Astrocyte (in vitro differentiated cells and primary cell): ENCODE measurements at regions not wholly inside any gene's neighbourhood (a gene's known extent, or its start where the extent isn't known, plus 50 kb on each side); places are given as distances from the start of the nearest gene placed in this dataset.

Source experiments
- DNase-seq: peaks from one replicate; pipeline ENCODE4 v3.0.0-alpha.2; 2010; ENCODE audit warnings: low read depth
- FAIRE-seq: peaks from 2 replicates; lab custom pipeline; 2011; peaks lifted over from hg19 to GRCh38; lab: Jason Lieb, UNC
- H2AFZ ChIP-seq: 2 replicates; pipeline ENCODE4 v1.6.0; 2012; ENCODE audit warnings: low read depth, low read length, inconsistent platforms
- H3K27ac ChIP-seq: 2 replicates; pipeline ENCODE4 v1.5.1; 2011; ENCODE audit warnings: low read depth, low read length, inconsistent platforms
- H3K27me3 ChIP-seq: 2 replicates; pipeline ENCODE4 v1.6.0; 2011; ENCODE audit warnings: low read length, inconsistent platforms; ENCODE audit not compliant: insufficient read depth
- H3K36me3 ChIP-seq: 2 replicates; pipeline ENCODE4 v1.5.1; 2011; ENCODE audit warnings: low read length, inconsistent platforms; ENCODE audit not compliant: insufficient read depth
- H3K4me1 ChIP-seq: 2 replicates; pipeline ENCODE4 v1.5.1; 2011; ENCODE audit warnings: low read length, inconsistent platforms; ENCODE audit not compliant: insufficient read depth
- H3K4me2 ChIP-seq: 2 replicates; pipeline ENCODE4 v1.6.0; 2012; ENCODE audit warnings: low read length, inconsistent platforms
- H3K4me3 ChIP-seq: 2 replicates; pipeline ENCODE4 v1.5.1; 2011; ENCODE audit warnings: low read depth, mild to moderate bottlenecking, low read length, inconsistent platforms; ENCODE audit not compliant: insufficient read depth
- H3K79me2 ChIP-seq: 2 replicates; pipeline ENCODE4 v1.6.0; 2012; ENCODE audit warnings: mild to moderate bottlenecking, low read length, inconsistent platforms; ENCODE audit not compliant: insufficient read depth
- H3K9ac ChIP-seq: 2 replicates; pipeline ENCODE4 v1.6.0; 2012; ENCODE audit warnings: mild to moderate bottlenecking, low read length, inconsistent platforms
- H3K9me3 ChIP-seq: 2 replicates; pipeline ENCODE4 v1.5.1; 2012; ENCODE audit warnings: low read depth, mild to moderate bottlenecking, low read length, inconsistent platforms; ENCODE audit not compliant: insufficient read depth
- H4K20me1 ChIP-seq: 2 replicates; pipeline ENCODE4 v1.6.0; 2012; ENCODE audit warnings: low read length, inconsistent platforms; ENCODE audit not compliant: insufficient read depth
- H3K27ac Mint-ChIP-seq: one replicate; pipeline ENCODE4 v1.8.0; 2021; ENCODE audit warnings: mild to moderate bottlenecking, mixed read lengths; ENCODE audit not compliant: unreplicated experiment
- H3K27me3 Mint-ChIP-seq: one replicate; pipeline ENCODE4 v1.8.0; 2021; ENCODE audit warnings: low read depth, mixed read lengths; ENCODE audit not compliant: unreplicated experiment
- H3K36me3 Mint-ChIP-seq: one replicate; pipeline ENCODE4 v1.8.0; 2021; ENCODE audit warnings: low read depth, mixed read lengths; ENCODE audit not compliant: unreplicated experiment
- H3K4me1 Mint-ChIP-seq: one replicate; pipeline ENCODE4 v1.8.0; 2021; ENCODE audit warnings: low read depth, mixed read lengths; ENCODE audit not compliant: unreplicated experiment
- H3K4me3 Mint-ChIP-seq: one replicate; pipeline ENCODE4 v1.8.0; 2021; ENCODE audit warnings: mild to moderate bottlenecking, moderate library complexity, mixed read lengths; ENCODE audit not compliant: unreplicated experiment
- H3K9me3 Mint-ChIP-seq: one replicate; pipeline ENCODE4 v1.8.0; 2021; ENCODE audit warnings: mild to moderate bottlenecking, mixed read lengths; ENCODE audit not compliant: unreplicated experiment
- CTCF ChIP-seq: IDR thresholded peaks from 2 replicates; pipeline ENCODE4 v1.5.1; 2011; ENCODE audit warnings: low read depth, mild to moderate bottlenecking, inconsistent platforms, low read length, moderate library complexity; ENCODE audit not compliant: insufficient read depth
- EZH2 ChIP-seq: IDR thresholded peaks from 2 replicates; pipeline ENCODE4 v1.6.1; 2012; ENCODE audit warnings: mild to moderate bottlenecking, low read length, inconsistent platforms; ENCODE audit not compliant: insufficient read depth

GRCh38 chr4:188363196-188363595, 224.0 kb downstream of the TRIML1 start:
- no peak for DNase-seq
- Histone ChIP-seq H4K20me1 (no peaks in the 10 kb centered on the region), H3K4me3 (no peak overlapping the region), H3K4me1 (no peaks in the 10 kb centered on the region), H3K4me2 (no peak overlapping the region), H3K27ac (no peak overlapping the region), H3K36me3 (no peaks in the 10 kb centered on the region), H3K9me3 (peaks cover 3% of the 10 kb centered on the region), H3K9ac (no peak overlapping the region), H3K27me3 (no peaks in the 10 kb centered on the region), H3K79me2 (no peaks in the 10 kb centered on the region), H2AFZ (no peak overlapping the region)
- Mint-ChIP-seq H3K4me1 (peaks cover under 1% of the 10 kb centered on the region), H3K36me3 (no peaks in the 10 kb centered on the region), H3K27me3 (no peaks in the 10 kb centered on the region), H3K9me3 (no peaks in the 10 kb centered on the region), H3K27ac (no peak overlapping the region), H3K4me3 (no peak overlapping the region)
- no peak for TF ChIP-seq EZH2
- TF ChIP-seq CTCF, result no peak
- FAIRE-seq, result no peak

GRCh38 chr4:188370777-188371176, 231.5 kb downstream of the TRIML1 start:
- no peaks in the 10 kb centered on the region for H4K20me1 ChIP-seq
- no peak overlapping the region for H3K4me2 ChIP-seq
- no peak overlapping the region for H3K4me3 ChIP-seq
- H3K27me3 ChIP-seq, result no peaks in the 10 kb centered on the region
- H3K27ac ChIP-seq, result no peak overlapping the region
- H3K9me3 Mint-ChIP-seq, result peaks cover 7% of the 10 kb centered on the region
- H3K4me1 ChIP-seq, result no peaks in the 10 kb centered on the region
- DNase-seq, result no peak
- no peaks in the 10 kb centered on the region for H3K36me3 ChIP-seq
- H3K4me1 Mint-ChIP-seq, result peaks cover 5% of the 10 kb centered on the region
- no peaks in the 10 kb centered on the region for H3K27me3 Mint-ChIP-seq
- no peak overlapping the region for H3K27ac Mint-ChIP-seq
- no peak overlapping the region for H2AFZ ChIP-seq
- FAIRE-seq, result no peak
- H3K36me3 Mint-ChIP-seq, result no peaks in the 10 kb centered on the region
- TF ChIP-seq EZH2 (no peak), CTCF (no peak)
- H3K9ac ChIP-seq, result no peak overlapping the region
- H3K4me3 Mint-ChIP-seq, result no peak overlapping the region
- no peaks in the 10 kb centered on the region for H3K79me2 ChIP-seq
- H3K9me3 ChIP-seq, result peaks cover 7% of the 10 kb centered on the region

- Histone ChIP-seq H3K27me3 (no peaks in the 10 kb centered on the region), H2AFZ (no peak overlapping the region), H3K79me2 (no peaks in the 10 kb centered on the region), H3K4me1 (no peaks in the 10 kb centered on the region), H4K20me1 (no peaks in the 10 kb centered on the region), H3K4me3 (no peak overlapping the region), H3K36me3 (no peaks in the 10 kb centered on the region), H3K27ac (no peak overlapping the region), H3K9me3 (peaks cover 14% of the 10 kb centered on the region), H3K9ac (no peak overlapping the region), H3K4me2 (no peak overlapping the region)
- no peak for FAIRE-seq
- no peak for TF ChIP-seq CTCF
- TF ChIP-seq EZH2, result no peak
- Mint-ChIP-seq H3K27me3 (no peaks in the 10 kb centered on the region), H3K4me3 (no peak overlapping the region), H3K27ac (no peak overlapping the region), H3K9me3 (peaks cover 12% of the 10 kb centered on the region), H3K4me1 (peaks cover 5% of the 10 kb centered on the region), H3K36me3 (no peaks in the 10 kb centered on the region)
- DNase-seq, result no peak
These were observed 232.8 kb downstream of the TRIML1 start for GRCh38 chr4:188372058-188372457.
